Esophagus mucosa (tissue), 1 donor: ENCODE measurements at regions not wholly inside any gene's neighbourhood (a gene's known extent, or its start where the extent isn't known, plus 50 kb on each side); places are given as distances from the start of the nearest gene placed in this dataset.
"Not testable (repeated sequence)": the region's sequence is repeated elsewhere in the genome, so short reads cannot be mapped to it uniquely, and the experiment has no call there.

Experiments
- ATAC-seq: fragments of 200-7000 bp; cut with Tn5 transposase; one replicate; pipeline ENCODE4 v1.9.1; 2020
- donor health status: DM: yes; HTN: yes; CAD: no.

GRCh38 chr12:24360461-24360860, 411.0 kb upstream of the SOX5 start:
- no peak for ATAC-seq

DNA sequence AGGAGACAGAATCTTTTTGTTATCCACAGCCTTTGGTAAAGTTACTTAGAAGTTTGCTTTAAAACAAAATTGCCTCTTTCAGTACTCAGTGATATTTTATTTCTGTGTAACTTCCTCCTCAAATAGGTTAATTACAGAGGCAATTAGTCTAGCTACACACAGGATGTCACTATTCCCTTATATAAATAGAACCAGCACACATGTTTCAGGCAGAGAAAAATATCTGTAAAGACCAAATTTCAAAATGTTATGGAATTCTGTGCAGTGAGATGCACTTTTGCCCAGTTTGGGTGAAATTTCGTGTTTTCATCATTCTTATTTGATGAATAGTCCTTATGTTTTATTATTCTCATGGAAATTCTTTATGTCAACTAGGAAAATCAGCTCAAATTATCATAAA, 410.6 kb upstream of the SOX5 start:
- ATAC-seq = no peak

GRCh38 chr12:24359418-24359817, 409.9 kb upstream of the SOX5 start:
- no peak for ATAC-seq

- ATAC-seq = no peak
Observed at GRCh38 chr12:24356240-24356804, 406.9 kb upstream of the SOX5 start.

DNA sequence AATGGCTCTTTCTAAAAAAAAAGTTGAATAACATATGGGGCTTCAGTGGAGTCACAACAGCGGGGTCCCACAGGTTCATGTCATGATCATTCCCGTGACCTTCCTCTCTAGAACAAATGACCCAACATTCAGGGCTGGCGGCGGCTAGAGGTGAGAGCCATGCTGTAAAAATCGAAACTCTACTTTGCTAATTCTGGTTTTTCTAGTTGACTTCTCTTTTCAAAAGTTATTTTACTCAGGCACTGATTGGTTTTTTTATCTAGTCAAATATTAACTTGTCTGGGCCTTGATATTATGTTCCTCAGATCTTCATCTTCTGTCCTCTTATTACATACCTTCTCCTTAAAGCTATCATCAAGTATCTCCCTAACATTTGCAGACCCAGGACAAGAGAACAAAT, 402.9 kb upstream of the SOX5 start:
- no peak for ATAC-seq

- no peak for ATAC-seq
Observed at GRCh38 chr12:24349051-24349799, 399.8 kb upstream of the SOX5 start.

DNA sequence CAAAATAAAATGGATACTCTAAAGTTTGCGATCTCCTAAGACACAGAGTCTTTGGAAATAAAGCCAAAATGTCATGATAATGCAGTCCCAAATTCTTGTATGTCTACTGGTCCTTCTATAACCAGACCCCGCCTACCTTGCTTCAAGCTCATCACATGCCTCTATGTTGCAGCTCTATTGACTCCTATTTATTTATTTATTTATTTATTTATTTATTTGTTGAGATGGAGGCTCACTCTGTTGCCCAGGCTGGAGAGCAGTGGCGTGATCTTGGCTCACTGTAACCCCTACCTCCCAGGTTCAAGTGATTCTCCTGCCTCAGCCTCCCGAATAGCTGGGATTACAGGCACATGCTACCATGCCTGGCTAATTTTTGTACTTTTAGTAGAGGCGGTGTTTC, 398.7 kb upstream of the SOX5 start:
- ATAC-seq = not testable (repeated sequence)

- ATAC-seq = no peak
Observed at GRCh38 chr12:24328261-24328660, 378.8 kb upstream of the SOX5 start.

GRCh38 chr12:24325331-24325730, 375.9 kb upstream of the SOX5 start:
- ATAC-seq = no peak

GRCh38 chr12:24307716-24308335, 358.4 kb upstream of the SOX5 start:
- no peak for ATAC-seq

GRCh38 chr12:24307153-24307552, 357.7 kb upstream of the SOX5 start:
- no peak for ATAC-seq

DNA sequence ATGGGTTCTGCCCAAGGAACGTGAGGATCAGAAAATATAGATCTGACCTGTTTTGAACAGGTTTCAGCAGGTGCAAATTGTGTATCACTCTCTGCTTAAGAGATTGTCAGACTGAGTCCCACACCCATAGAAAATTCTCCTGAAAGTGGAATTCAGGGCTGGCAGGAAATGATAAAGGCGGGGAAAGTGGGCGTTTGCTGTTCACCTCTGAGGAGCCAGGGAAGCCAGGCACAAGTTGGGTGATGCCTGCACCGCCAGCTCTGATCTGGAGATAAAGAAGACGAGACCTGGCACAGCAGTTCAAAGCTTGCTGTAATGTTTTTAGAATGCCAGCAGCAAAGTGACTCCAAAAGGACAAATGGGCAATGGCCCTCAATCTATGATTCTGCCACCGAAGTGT, 356.5 kb upstream of the SOX5 start:
- no peak for ATAC-seq

DNA sequence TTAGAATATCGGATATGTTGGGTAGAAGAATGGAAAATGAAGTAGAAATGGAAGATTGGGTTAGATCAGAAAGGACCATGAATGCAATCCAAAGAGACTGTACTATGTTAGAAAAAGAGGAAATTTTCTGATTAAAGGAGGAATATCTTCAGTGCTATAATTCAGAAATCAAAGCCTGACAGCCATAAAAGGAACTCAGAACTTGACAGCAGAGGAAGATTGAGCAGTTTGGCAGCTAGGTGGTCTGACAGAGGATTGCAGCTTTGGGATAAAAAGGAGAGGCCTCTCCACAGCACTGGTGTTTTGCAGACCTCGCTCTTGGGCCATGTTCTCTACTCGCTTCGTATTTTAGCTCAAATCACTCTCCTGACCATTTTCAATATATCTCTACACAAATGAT, 354.8 kb upstream of the SOX5 start:
- ATAC-seq = no peak

GRCh38 chr12:24302708-24303107, 353.2 kb upstream of the SOX5 start:
- no peak for ATAC-seq

GRCh38 chr12:24297516-24297915, 348.0 kb upstream of the SOX5 start:
- no peak for ATAC-seq

GRCh38 chr12:24293549-24293948, 344.1 kb upstream of the SOX5 start:
- ATAC-seq = no peak

- ATAC-seq = no peak
Observed at GRCh38 chr12:24287963-24288362, 338.5 kb upstream of the SOX5 start.

- no peak for ATAC-seq
Observed at GRCh38 chr12:24285448-24285847, 336.0 kb upstream of the SOX5 start.

DNA sequence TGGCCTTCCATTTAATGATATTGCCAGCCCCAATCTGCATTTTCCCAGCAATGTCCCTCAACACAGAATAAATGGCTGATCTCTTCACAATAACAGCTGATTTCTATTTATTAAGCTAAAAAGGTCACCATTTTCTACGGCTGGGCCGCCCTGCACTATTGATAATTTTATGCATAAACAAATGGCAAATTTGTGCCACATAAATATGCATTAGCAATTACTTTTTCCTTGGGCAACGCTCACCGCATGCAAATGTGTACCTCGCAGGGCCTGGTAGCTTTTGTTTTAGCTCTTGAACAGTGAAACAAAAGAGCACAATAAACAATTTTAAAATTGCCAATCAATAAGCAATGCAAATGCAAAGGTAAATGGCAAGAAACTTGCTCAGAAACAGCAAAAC, 331.9 kb upstream of the SOX5 start:
- ATAC-seq = no peak

GRCh38 chr12:24280056-24280842, 330.8 kb upstream of the SOX5 start:
- ATAC-seq = no peak

GRCh38 chr12:24278832-24279231, 329.4 kb upstream of the SOX5 start:
- no peak for ATAC-seq

- ATAC-seq = no peak
Observed at GRCh38 chr12:24270965-24271364, 321.5 kb upstream of the SOX5 start.

DNA sequence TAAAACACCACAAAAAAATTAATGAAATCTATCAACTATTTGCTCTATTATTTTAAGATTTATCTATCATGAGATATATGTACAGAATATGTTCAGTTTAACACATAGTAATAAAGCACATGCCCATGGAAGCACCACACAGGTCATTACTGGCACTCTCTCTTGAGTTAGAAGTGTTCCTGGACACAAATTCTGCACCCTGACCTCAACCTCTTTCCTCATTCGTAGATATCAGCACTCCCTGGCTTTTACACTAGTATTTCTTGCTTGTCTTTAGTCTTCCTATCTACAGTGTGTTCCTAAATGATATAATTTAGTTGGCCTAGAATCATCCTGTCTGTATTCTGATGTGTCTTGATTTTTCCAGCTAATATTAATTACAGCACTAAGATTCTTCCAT, 321.0 kb upstream of the SOX5 start:
- no peak for ATAC-seq
